ENCODE measurements at regions not wholly inside any gene's neighbourhood (a gene's known extent, or its start where the extent isn't known, plus 50 kb on each side); places are given as distances from the start of the nearest gene placed in this dataset.

DNA sequence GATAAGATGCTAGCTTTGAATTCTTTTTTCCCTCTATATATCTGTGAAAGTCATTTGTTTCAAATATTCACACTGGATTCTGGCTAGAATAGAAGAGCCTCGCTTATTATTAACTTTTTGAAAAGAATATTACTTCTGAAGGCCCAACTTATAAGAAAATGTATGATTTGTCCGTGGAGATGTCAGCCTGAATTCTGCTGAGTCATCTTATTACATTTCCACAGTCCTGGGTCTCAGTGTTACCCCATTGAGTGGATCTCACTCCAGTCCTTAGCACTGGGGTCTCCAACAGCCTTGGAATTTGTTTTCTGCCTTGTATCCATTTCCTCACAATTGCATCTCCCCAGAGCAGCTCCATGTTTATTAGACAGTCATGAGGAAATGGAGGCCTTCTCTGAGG is 907.9 kb downstream of the VRK1 start:
- 4 to 10% methylated on average over 2 of the region's 2 CpGs for whole genome bisulfite sequencing, 2 experiments (ENCODE audit: low coverage in 1 of 2, low lambda C conversion rate in 2 of 2, missing lambda C conversion rate in 2 of 2)
- Histone ChIP-seq H3K79me2 (ENCODE audit: insufficient read depth) (no peaks in the 10 kb centered on the region), H3K36me3 (ENCODE audit: low read depth) (no peaks in the 10 kb centered on the region), H3K4me3 (no peak overlapping the region), H4K20me1 (ENCODE audit: insufficient read depth) (no peaks in the 10 kb centered on the region), H3K9me3 (ENCODE audit: low read depth) (no peaks in the 10 kb centered on the region), H3F3A (ENCODE audit: insufficient read depth) (no peaks in the 10 kb centered on the region), H3K4me1 (ENCODE audit: insufficient read depth) (no peaks in the 10 kb centered on the region), H3K9me2 (ENCODE audit: insufficient read depth) (no peaks in the 10 kb centered on the region), H3K4me2 (ENCODE audit: unreplicated experiment) (no peak overlapping the region), H3K27ac (no peak overlapping the region), H3K27me3 (replicated peaks; ENCODE audit: insufficient read depth) (no peaks in the 10 kb centered on the region), H2AFZ (no peak overlapping the region), H3K9ac (no peak overlapping the region)
- TF ChIP-seq EZH2 (IDR thresholded peaks at IDR 0.05; ENCODE audit: insufficient read depth, poor library complexity, severe bottlenecking) (no peak), EZH2phosphoT487 (IDR thresholded peaks at IDR 0.05; ENCODE audit: insufficient read depth, low read depth) (no peak)
- in situ Hi-C loops (cut with MboI), result no loop called here
- DNase-seq, result no peak

DNA sequence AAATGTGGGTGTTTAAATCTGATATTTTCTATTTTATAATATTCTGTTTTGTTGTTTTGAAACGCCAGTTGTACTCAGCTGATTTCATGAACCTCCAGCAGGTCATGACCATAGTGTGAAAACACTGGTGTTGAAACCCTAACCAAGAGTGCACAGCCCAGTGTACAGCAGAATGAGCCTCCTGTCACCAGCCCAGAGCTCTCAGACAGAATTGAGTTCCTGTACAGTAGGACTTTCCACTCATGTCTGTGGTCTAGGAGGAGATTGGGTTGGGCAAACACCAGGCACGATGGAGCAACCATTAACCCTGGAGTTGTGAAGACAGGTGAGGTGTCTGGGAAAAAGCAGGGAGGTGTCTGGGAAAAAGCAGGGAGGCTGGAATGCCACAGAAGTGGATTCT is 908.8 kb downstream of the VRK1 start:
- no peaks in the 10 kb centered on the region for H3K79me2 ChIP-seq (ENCODE audit: insufficient read depth)

DNA sequence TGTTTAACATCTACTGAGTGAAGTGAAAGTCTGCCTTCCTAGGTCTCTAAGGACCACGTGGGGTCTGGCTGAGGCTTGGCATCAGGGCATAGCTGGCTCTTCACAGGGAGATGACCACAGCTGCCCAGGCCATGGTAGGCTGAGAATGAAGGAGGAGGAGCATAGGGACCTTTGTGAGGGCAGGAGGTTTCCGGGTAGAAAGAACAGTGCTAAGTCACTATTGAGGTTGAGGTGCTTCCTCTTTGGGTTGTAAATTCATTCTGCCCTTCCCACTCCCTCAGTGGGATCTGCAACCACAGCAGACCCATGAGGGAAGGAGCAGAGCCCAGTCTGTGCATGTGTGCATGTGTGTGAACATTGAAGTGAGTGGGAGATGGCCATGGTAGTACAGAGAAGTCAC is 909.6 kb downstream of the VRK1 start:
- Histone ChIP-seq H3K27ac (no peak overlapping the region), H3K4me3 (no peak overlapping the region), H3K36me3 (ENCODE audit: low read depth) (no peaks in the 10 kb centered on the region), H3K27me3 (replicated peaks; ENCODE audit: insufficient read depth) (no peaks in the 10 kb centered on the region), H3K9me2 (ENCODE audit: insufficient read depth) (no peaks in the 10 kb centered on the region), H3K4me2 (ENCODE audit: unreplicated experiment) (no peak overlapping the region), H3F3A (ENCODE audit: insufficient read depth) (no peaks in the 10 kb centered on the region), H3K9ac (no peak overlapping the region), H3K4me1 (ENCODE audit: insufficient read depth) (no peaks in the 10 kb centered on the region), H4K20me1 (ENCODE audit: insufficient read depth) (no peaks in the 10 kb centered on the region), H2AFZ (no peak overlapping the region), H3K9me3 (ENCODE audit: low read depth) (no peaks in the 10 kb centered on the region), H3K79me2 (ENCODE audit: insufficient read depth) (no peaks in the 10 kb centered on the region)
- in situ Hi-C loops (cut with MboI), result no loop called here
- 23 to 31% methylated on average over 2 of the region's 2 CpGs for WGBS, 2 experiments (ENCODE audit: low coverage in 1 of 2, low lambda C conversion rate in 2 of 2, missing lambda C conversion rate in 2 of 2)
- no peak for TF ChIP-seq EZH2phosphoT487 (IDR thresholded peaks at IDR 0.05; ENCODE audit: insufficient read depth, low read depth)
- TF ChIP-seq EZH2 (IDR thresholded peaks at IDR 0.05; ENCODE audit: insufficient read depth, poor library complexity, severe bottlenecking), result no peak
- no peak for DNase-seq

More for the DNA sequence above, 908.8 kb downstream of the VRK1 start:
- TF ChIP-seq EZH2 (IDR thresholded peaks at IDR 0.05; ENCODE audit: insufficient read depth, poor library complexity, severe bottlenecking), result no peak
- TF ChIP-seq EZH2phosphoT487 (IDR thresholded peaks at IDR 0.05; ENCODE audit: insufficient read depth, low read depth), result no peak
- Histone ChIP-seq H3K4me3 (no peak overlapping the region), H4K20me1 (ENCODE audit: insufficient read depth) (no peaks in the 10 kb centered on the region), H3F3A (ENCODE audit: insufficient read depth) (no peaks in the 10 kb centered on the region), H3K9ac (no peak overlapping the region), H3K36me3 (ENCODE audit: low read depth) (no peaks in the 10 kb centered on the region), H3K4me2 (ENCODE audit: unreplicated experiment) (no peak overlapping the region), H3K9me3 (ENCODE audit: low read depth) (no peaks in the 10 kb centered on the region), H3K27me3 (replicated peaks; ENCODE audit: insufficient read depth) (no peaks in the 10 kb centered on the region), H3K9me2 (ENCODE audit: insufficient read depth) (no peaks in the 10 kb centered on the region), H2AFZ (no peak overlapping the region), H3K27ac (no peak overlapping the region), H3K4me1 (ENCODE audit: insufficient read depth) (no peaks in the 10 kb centered on the region)
- 10 to 11% methylated on average over 2 of the region's 2 CpGs for WGBS, 2 experiments (ENCODE audit: low coverage in 1 of 2, low lambda C conversion rate in 2 of 2, missing lambda C conversion rate in 2 of 2)
- DNase-seq, result no peak
- in situ Hi-C loops (cut with MboI), result no loop called here

DNA sequence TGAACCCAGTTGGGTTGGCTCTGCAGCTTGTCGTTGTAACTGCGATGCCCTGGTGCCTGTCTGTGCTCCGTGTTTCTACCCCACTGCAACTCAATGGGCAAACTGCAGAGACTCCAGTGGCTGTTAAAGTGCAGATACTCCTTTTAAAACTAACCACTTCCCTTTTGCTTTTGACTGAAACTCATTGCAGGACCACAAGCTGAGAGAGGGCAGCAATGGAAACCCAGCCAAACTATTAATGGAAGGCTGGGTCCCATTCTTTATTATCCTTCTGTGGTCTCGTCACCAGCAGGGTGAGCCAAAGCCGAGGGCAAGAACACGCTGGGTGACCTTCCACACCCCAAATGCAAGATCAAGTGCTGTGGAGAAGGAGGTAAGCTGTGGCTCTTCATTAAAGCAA is 910.4 kb downstream of the VRK1 start:
- Histone ChIP-seq H4K20me1 (ENCODE audit: insufficient read depth) (no peaks in the 10 kb centered on the region), H3K79me2 (ENCODE audit: insufficient read depth) (no peaks in the 10 kb centered on the region), H3K27ac (no peak overlapping the region), H3F3A (ENCODE audit: insufficient read depth) (no peaks in the 10 kb centered on the region), H3K9me2 (ENCODE audit: insufficient read depth) (no peaks in the 10 kb centered on the region), H3K36me3 (ENCODE audit: low read depth) (no peaks in the 10 kb centered on the region), H3K27me3 (replicated peaks; ENCODE audit: insufficient read depth) (no peaks in the 10 kb centered on the region), H3K4me2 (ENCODE audit: unreplicated experiment) (no peak overlapping the region), H3K9me3 (ENCODE audit: low read depth) (no peaks in the 10 kb centered on the region), H2AFZ (no peak overlapping the region), H3K4me1 (ENCODE audit: insufficient read depth) (no peaks in the 10 kb centered on the region), H3K9ac (no peak overlapping the region), H3K4me3 (no peak overlapping the region)
- in situ Hi-C loops (cut with MboI), result no loop called here
- WGBS, 2 experiments (ENCODE audit: low coverage in 1 of 2, low lambda C conversion rate in 2 of 2, missing lambda C conversion rate in 2 of 2), result 43 to 48% methylated on average over 6 of the region's 6 CpGs
- TF ChIP-seq EZH2phosphoT487 (IDR thresholded peaks at IDR 0.05; ENCODE audit: insufficient read depth, low read depth) (no peak), EZH2 (IDR thresholded peaks at IDR 0.05; ENCODE audit: insufficient read depth, poor library complexity, severe bottlenecking) (no peak)
- no peak for DNase-seq

DNA sequence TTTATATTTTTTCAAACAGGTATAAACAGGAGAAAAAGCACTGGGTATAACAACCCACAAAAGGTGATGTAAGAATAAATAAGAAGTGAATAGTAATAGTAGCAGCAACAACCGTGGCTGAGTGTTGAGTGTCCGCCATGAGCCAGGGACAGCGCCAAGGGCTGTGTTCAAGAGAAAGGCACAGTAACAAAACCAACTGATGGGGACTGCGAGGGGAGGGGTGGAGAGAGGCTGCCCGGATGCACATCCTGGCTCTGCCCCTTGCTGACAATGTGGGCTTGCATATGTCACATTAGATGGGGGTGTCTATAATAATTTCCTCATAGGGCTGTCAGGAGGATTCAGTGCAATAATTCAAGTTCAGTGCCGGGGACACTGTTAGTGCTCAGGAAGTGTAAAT is 912.4 kb downstream of the VRK1 start:
- 46 to 57% methylated on average over 6 of the region's 6 CpGs for WGBS, 2 experiments (ENCODE audit: low coverage in 1 of 2, low lambda C conversion rate in 2 of 2, missing lambda C conversion rate in 2 of 2)
- no peak overlapping the region for H3K27ac ChIP-seq
- in situ Hi-C loops (cut with MboI), result no loop called here

More for the DNA sequence above, 912.4 kb downstream of the VRK1 start:
- Histone ChIP-seq H3K9me2 (ENCODE audit: insufficient read depth) (no peaks in the 10 kb centered on the region), H3K4me2 (ENCODE audit: unreplicated experiment) (no peak overlapping the region), H3K79me2 (ENCODE audit: insufficient read depth) (no peaks in the 10 kb centered on the region), H3K4me3 (no peak overlapping the region), H2AFZ (no peak overlapping the region), H3F3A (ENCODE audit: insufficient read depth) (no peaks in the 10 kb centered on the region), H3K9ac (no peak overlapping the region), H3K4me1 (ENCODE audit: insufficient read depth) (no peaks in the 10 kb centered on the region), H4K20me1 (ENCODE audit: insufficient read depth) (no peaks in the 10 kb centered on the region), H3K9me3 (ENCODE audit: low read depth) (no peaks in the 10 kb centered on the region), H3K36me3 (ENCODE audit: low read depth) (no peaks in the 10 kb centered on the region), H3K27me3 (replicated peaks; ENCODE audit: insufficient read depth) (no peaks in the 10 kb centered on the region)
- TF ChIP-seq EZH2phosphoT487 (IDR thresholded peaks at IDR 0.05; ENCODE audit: insufficient read depth, low read depth) (no peak), EZH2 (IDR thresholded peaks at IDR 0.05; ENCODE audit: insufficient read depth, poor library complexity, severe bottlenecking) (no peak)
- DNase-seq, result no peak

Measured in GM23248 (cell line).